NOMO-1 treated with dmso at 0.1 percent for 144 hours (cell line): ENCODE measurements at regions not wholly inside any gene's neighbourhood (a gene's known extent, or its start where the extent isn't known, plus 50 kb on each side); places are given as distances from the start of the nearest gene placed in this dataset.

ENCODE experiments used
- DNase-seq: peaks from one replicate; lab custom pipeline; 2025; ENCODE audit not compliant: unreplicated experiment; lab: John Stamatoyannopoulos, UW

- no peak for DNase-seq
Observed at GRCh38 chr12:40615590-40615989, 76.6 kb upstream of the CNTN1 start.

- no peak for DNase-seq
Observed at GRCh38 chr12:40616383-40616915, 75.8 kb upstream of the CNTN1 start.

GRCh38 chr12:40618636-40619035 is 73.6 kb upstream of the CNTN1 start:
- no peak for DNase-seq

- no peak for DNase-seq
Observed at GRCh38 chr12:40620564-40621019, 71.6 kb upstream of the CNTN1 start.

GRCh38 chr12:40622246-40622838 is 69.9 kb upstream of the CNTN1 start:
- DNase-seq = no peak

- DNase-seq = no peak
Observed at GRCh38 chr12:40632171-40632570, 60.1 kb upstream of the CNTN1 start.

- DNase-seq = no peak
Observed at GRCh38 chr12:40632933-40633332, 59.3 kb upstream of the CNTN1 start.

GRCh38 chr12:40634517-40635131 is 57.6 kb upstream of the CNTN1 start:
- no peak for DNase-seq

- no peak for DNase-seq
Observed at GRCh38 chr12:40635141-40635731, 57.0 kb upstream of the CNTN1 start.
